ENCODE measurements at regions not wholly inside any gene's neighbourhood (a gene's known extent, or its start where the extent isn't known, plus 50 kb on each side); places are given as distances from the start of the nearest gene placed in this dataset.

DNA sequence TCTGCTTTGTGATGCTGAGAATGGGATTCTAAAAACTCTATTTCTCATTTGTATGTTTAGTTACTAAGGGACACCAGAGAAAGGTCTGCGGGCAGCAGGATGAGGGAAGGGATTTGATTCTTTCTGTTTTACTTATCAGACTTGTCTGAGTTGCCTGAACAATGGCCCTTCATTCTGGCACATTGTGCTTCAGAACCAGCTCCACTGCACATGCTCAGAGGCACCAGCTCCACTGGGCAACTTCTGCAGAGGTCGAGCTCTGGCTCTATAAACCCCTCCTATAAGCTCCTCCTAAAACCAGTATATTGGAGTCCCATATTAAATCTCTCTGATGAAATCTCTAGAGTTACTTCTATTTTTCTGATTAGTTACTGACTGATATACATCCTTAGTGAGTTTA lies 453.2 kb upstream of the CDIN1 start:
- DNase-seq (no peak), ATAC-seq (ENCODE audit: low read depth in 2 of 2) (no peak)
- Mint-ChIP-seq H3K36me3 (no peaks in the 10 kb centered on the region), H3K27me3 (no peaks in the 10 kb centered on the region), H3K4me1 (no peaks in the 10 kb centered on the region), H3K9me3 (peaks cover 0 to 12% (median 3%) of the 10 kb centered on the region in 7 donors), H3K27ac (no peak overlapping the region), H3K4me3 (no peak overlapping the region)
- Histone ChIP-seq H3K4me1 (ENCODE audit: control insufficient read depth, insufficient read depth, low read length, poor library complexity, severe bottlenecking) (no peaks in the 10 kb centered on the region), H3K27ac (ENCODE audit: insufficient read depth, low read length, poor library complexity, severe bottlenecking) (no peak overlapping the region), H3K4me3 (ENCODE audit: low read depth, low read length) (no peak overlapping the region), H3K27me3 (ENCODE audit: control insufficient read depth, insufficient read depth, low read length) (no peaks in the 10 kb centered on the region), H3K9me3 (ENCODE audit: control insufficient read depth in 2 of 2, low read length in 2 of 2) (no peaks in the 10 kb centered on the region), H3K36me3 (ENCODE audit: control insufficient read depth, insufficient read depth, low read length) (no peaks in the 10 kb centered on the region)

DNA sequence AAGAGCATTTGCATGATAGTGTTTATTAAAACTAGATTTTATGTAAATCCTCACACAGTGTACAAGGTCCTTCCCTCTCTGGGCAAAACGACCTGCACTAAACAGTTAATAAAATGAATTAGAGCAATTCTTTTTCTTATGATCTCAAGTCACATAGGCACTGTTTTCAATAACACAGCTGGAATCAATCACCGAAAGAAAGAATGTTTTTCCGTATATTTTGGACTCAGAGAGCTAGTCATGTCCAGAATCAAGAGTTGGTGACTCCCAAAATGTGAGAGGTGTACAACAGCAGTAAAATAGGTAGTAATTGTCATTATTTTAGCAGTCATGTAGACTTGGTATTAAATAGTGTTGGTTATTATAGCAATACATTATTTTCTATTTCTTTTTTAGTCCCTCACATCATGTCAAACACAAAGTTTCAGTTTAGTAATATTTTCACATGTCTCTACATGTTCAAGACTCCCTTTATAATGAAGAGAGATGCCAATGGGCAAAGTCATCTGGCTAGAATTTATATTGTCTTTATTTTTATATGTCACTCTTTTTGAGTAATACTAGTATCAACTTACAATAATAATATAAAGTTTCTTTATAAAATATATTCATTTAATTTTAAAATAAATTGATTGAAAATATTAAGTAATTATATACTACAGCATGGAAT lies 448.6 kb upstream of the CDIN1 start:
- ATAC-seq (ENCODE audit: low read depth in 2 of 2): no peak
- H3K27me3 Mint-ChIP-seq: no peaks in the 10 kb centered on the region

DNA sequence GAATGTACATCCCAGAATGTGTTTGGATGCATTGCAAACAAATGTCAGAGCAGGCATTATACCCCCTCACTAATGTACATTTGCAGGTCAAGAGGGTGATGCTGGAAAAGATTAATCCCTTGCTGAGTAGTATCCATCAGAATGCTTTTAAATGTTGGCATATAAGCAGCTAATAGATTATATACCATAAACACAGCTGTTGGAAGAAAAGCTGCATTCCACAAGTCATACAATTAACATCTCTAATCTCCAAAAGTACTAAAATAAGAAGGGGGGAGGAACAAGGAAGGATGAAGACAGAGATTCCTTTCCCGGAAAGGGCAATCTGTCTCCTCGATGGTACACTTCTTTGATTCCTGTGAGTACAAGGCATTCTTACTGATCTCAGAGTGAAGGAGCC lies 445.7 kb upstream of the CDIN1 start:
- no peak for ATAC-seq (ENCODE audit: low read depth in 2 of 2)
- no peak for DNase-seq
- no peaks in the 10 kb centered on the region for H3K27me3 Mint-ChIP-seq

More for the DNA sequence above, 448.6 kb upstream of the CDIN1 start:
- no peak overlapping the region for H3K4me3 ChIP-seq (ENCODE audit: low read depth, low read length)
- no peak for DNase-seq
- Mint-ChIP-seq H3K9me3 (peaks cover 0 to 8% (median 2%) of the 10 kb centered on the region in 7 donors), H3K36me3 (no peaks in the 10 kb centered on the region), H3K27ac (no peak overlapping the region), H3K4me3 (no peak overlapping the region), H3K4me1 (no peaks in the 10 kb centered on the region)
- H3K4me1 ChIP-seq (ENCODE audit: control insufficient read depth, insufficient read depth, low read length, poor library complexity, severe bottlenecking): no peaks in the 10 kb centered on the region
- no peaks in the 10 kb centered on the region for H3K27me3 ChIP-seq (ENCODE audit: control insufficient read depth, insufficient read depth, low read length)
- H3K36me3 ChIP-seq (ENCODE audit: control insufficient read depth, insufficient read depth, low read length): no peaks in the 10 kb centered on the region
- H3K9me3 ChIP-seq (ENCODE audit: control insufficient read depth in 2 of 2, low read length in 2 of 2): no peaks in the 10 kb centered on the region
- H3K27ac ChIP-seq (ENCODE audit: insufficient read depth, low read length, poor library complexity, severe bottlenecking): no peak overlapping the region

DNA sequence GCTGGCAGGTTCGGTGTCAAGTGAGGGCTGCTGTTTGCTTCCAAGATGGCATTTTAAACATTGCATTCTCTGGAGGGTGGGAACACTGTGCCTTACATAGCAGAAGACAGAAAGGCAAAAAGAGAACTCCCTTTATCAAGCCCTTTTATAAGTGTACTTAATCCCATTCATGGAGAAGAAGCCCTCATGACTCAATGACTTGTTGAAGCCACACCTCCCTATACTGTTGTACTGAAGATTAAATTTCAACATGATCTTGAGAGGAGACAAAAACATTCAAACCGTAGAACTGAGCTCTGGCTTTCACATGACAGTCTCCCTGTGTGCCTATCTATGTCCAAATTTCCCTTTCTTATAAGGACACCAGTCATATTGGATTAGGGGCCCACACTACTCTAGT lies 443.4 kb upstream of the CDIN1 start:
- no peaks in the 10 kb centered on the region for H3K27me3 Mint-ChIP-seq
- no peak for ATAC-seq (ENCODE audit: low read depth in 2 of 2)
- no peak overlapping the region for H3K27ac Mint-ChIP-seq

More for the DNA sequence above, 445.7 kb upstream of the CDIN1 start:
- Histone ChIP-seq H3K36me3 (ENCODE audit: control insufficient read depth, insufficient read depth, low read length) (no peaks in the 10 kb centered on the region), H3K9me3 (ENCODE audit: control insufficient read depth in 2 of 2, low read length in 2 of 2) (no peaks in the 10 kb centered on the region), H3K27ac (ENCODE audit: insufficient read depth, low read length, poor library complexity, severe bottlenecking) (no peak overlapping the region), H3K4me3 (ENCODE audit: low read depth, low read length) (no peak overlapping the region), H3K27me3 (ENCODE audit: control insufficient read depth, insufficient read depth, low read length) (no peaks in the 10 kb centered on the region), H3K4me1 (ENCODE audit: control insufficient read depth, insufficient read depth, low read length, poor library complexity, severe bottlenecking) (no peaks in the 10 kb centered on the region)
- Mint-ChIP-seq H3K36me3 (no peaks in the 10 kb centered on the region), H3K4me3 (no peak overlapping the region), H3K4me1 (no peaks in the 10 kb centered on the region), H3K27ac (no peak overlapping the region), H3K9me3 (peaks cover 2 to 9% (median 3%) of the 10 kb centered on the region in 7 donors)

DNA sequence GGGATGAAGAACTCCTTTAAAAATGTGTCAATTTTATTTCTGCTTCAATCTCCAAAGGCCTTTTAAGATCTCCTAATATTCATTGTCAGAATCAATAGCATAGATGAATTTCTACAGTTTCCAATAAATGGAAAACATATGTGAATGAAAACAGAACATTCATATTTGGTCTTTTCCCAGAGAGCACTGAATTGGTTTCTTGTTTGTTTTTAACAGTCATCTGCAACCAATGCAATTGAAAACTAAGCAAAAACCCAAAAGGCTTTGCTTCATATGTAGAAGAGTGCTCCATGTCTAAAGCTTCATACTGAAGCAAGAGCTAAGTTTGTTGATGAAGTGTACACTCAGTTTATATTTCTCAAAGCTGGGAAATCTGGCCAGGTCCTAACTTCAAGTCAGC lies 426.5 kb upstream of the CDIN1 start:
- Mint-ChIP-seq H3K27ac (no peak overlapping the region), H3K36me3 (no peaks in the 10 kb centered on the region), H3K9me3 (peaks cover 0 to 12% (median 8%) of the 10 kb centered on the region in 7 donors), H3K4me3 (no peak overlapping the region), H3K27me3 (no peaks in the 10 kb centered on the region), H3K4me1 (no peaks in the 10 kb centered on the region)
- Histone ChIP-seq H3K4me1 (ENCODE audit: control insufficient read depth, insufficient read depth, low read length, poor library complexity, severe bottlenecking) (no peaks in the 10 kb centered on the region), H3K9me3 (ENCODE audit: control insufficient read depth in 2 of 2, low read length in 2 of 2) (peaks cover 0 to 16% of the 10 kb centered on the region in 2 experiments), H3K27ac (ENCODE audit: insufficient read depth, low read length, poor library complexity, severe bottlenecking) (no peak overlapping the region), H3K4me3 (ENCODE audit: low read depth, low read length) (no peak overlapping the region), H3K27me3 (ENCODE audit: control insufficient read depth, insufficient read depth, low read length) (no peaks in the 10 kb centered on the region), H3K36me3 (ENCODE audit: control insufficient read depth, insufficient read depth, low read length) (no peaks in the 10 kb centered on the region)
- ATAC-seq (ENCODE audit: low read depth in 2 of 2) (no peak), DNase-seq (no peak)

More for the DNA sequence above, 443.4 kb upstream of the CDIN1 start:
- DNase-seq: no peak
- Mint-ChIP-seq H3K4me1 (no peaks in the 10 kb centered on the region), H3K4me3 (no peak overlapping the region), H3K9me3 (peaks cover 1 to 9% (median 2%) of the 10 kb centered on the region in 7 donors), H3K36me3 (no peaks in the 10 kb centered on the region)
- H3K27ac ChIP-seq (ENCODE audit: insufficient read depth, low read length, poor library complexity, severe bottlenecking): no peak overlapping the region
- no peaks in the 10 kb centered on the region for H3K27me3 ChIP-seq (ENCODE audit: control insufficient read depth, insufficient read depth, low read length)
- no peaks in the 10 kb centered on the region for H3K4me1 ChIP-seq (ENCODE audit: control insufficient read depth, insufficient read depth, low read length, poor library complexity, severe bottlenecking)
- no peaks in the 10 kb centered on the region for H3K36me3 ChIP-seq (ENCODE audit: control insufficient read depth, insufficient read depth, low read length)
- H3K4me3 ChIP-seq (ENCODE audit: low read depth, low read length): no peak overlapping the region
- no peaks in the 10 kb centered on the region for H3K9me3 ChIP-seq (ENCODE audit: control insufficient read depth in 2 of 2, low read length in 2 of 2)

DNA sequence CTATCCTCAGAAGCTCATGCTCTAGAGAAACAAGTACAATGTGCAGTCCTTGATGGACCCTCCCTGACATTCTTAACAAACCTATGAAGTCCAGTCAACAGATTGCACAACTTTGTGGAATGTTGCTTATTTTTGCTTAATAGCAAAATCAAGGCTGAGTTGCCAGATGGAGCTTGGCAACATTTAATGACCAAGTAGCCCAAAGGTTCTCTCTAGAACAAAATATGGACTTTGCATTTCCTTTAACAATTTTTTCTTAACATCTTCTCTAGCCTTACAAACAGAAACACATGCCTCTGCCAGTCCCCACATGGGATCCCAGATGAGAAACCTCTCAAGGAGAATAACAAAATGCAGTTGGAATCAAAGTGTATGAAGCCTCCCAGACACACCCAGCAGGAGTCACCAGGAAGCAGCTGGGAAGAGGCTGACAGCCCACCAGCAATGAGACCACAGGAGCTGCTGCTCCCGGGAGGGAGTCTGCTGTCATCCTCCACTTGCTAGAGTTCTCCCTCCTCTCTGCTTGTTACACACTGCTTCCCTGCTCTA lies 422.5 kb upstream of the CDIN1 start:
- DNase-seq: no peak
- H3K36me3 Mint-ChIP-seq: no peaks in the 10 kb centered on the region
- H3K36me3 ChIP-seq (ENCODE audit: control insufficient read depth, insufficient read depth, low read length): no peaks in the 10 kb centered on the region
- no peaks in the 10 kb centered on the region for H3K4me1 ChIP-seq (ENCODE audit: control insufficient read depth, insufficient read depth, low read length, poor library complexity, severe bottlenecking)
- no peaks in the 10 kb centered on the region for H3K27me3 Mint-ChIP-seq
- no peak overlapping the region for H3K27ac Mint-ChIP-seq
- H3K4me1 Mint-ChIP-seq: no peaks in the 10 kb centered on the region
- no peak overlapping the region for H3K27ac ChIP-seq (ENCODE audit: insufficient read depth, low read length, poor library complexity, severe bottlenecking)
- no peak overlapping the region for H3K4me3 Mint-ChIP-seq
- H3K4me3 ChIP-seq (ENCODE audit: low read depth, low read length): no peak overlapping the region
- H3K27me3 ChIP-seq (ENCODE audit: control insufficient read depth, insufficient read depth, low read length): no peaks in the 10 kb centered on the region
- peaks cover 0 to 18% (median 7%) of the 10 kb centered on the region in 7 donors for H3K9me3 Mint-ChIP-seq
- peaks cover 0 to 3% of the 10 kb centered on the region in 2 experiments for H3K9me3 ChIP-seq (ENCODE audit: control insufficient read depth in 2 of 2, low read length in 2 of 2)
- ATAC-seq (ENCODE audit: low read depth in 2 of 2): no peak

DNA sequence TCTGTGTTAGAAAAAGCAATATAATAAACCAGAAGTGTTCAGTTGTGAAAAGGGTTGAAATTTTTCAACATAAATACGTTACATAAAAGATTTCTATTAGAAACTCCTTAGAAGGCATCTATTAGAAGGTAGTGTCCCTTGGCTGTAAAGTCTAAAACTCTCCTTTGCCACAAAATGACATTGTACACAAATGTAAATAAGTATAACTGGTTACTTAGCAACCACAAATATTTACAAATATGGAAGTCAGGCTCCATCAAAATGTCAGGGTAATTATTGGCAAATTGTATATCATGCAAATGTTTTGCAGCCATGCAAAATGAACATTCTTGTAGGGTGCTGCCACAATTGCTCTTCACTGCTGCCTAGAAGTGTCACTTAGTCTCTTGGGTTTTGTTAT lies 419.1 kb upstream of the CDIN1 start:
- no peaks in the 10 kb centered on the region for H3K4me1 Mint-ChIP-seq
- peaks cover 0 to 17% (median 9%) of the 10 kb centered on the region in 7 donors for H3K9me3 Mint-ChIP-seq
- H3K27ac Mint-ChIP-seq: no peak overlapping the region
- Histone ChIP-seq H3K4me1 (ENCODE audit: control insufficient read depth, insufficient read depth, low read length, poor library complexity, severe bottlenecking) (no peaks in the 10 kb centered on the region), H3K36me3 (ENCODE audit: control insufficient read depth, insufficient read depth, low read length) (no peaks in the 10 kb centered on the region), H3K9me3 (ENCODE audit: control insufficient read depth in 2 of 2, low read length in 2 of 2) (peaks cover 0 to 3% of the 10 kb centered on the region in 2 experiments), H3K27me3 (ENCODE audit: control insufficient read depth, insufficient read depth, low read length) (no peaks in the 10 kb centered on the region), H3K27ac (ENCODE audit: insufficient read depth, low read length, poor library complexity, severe bottlenecking) (no peak overlapping the region), H3K4me3 (ENCODE audit: low read depth, low read length) (no peak overlapping the region)
- no peak overlapping the region for H3K4me3 Mint-ChIP-seq
- no peak for ATAC-seq (ENCODE audit: low read depth in 2 of 2)
- DNase-seq: no peak
- no peaks in the 10 kb centered on the region for H3K36me3 Mint-ChIP-seq
- H3K27me3 Mint-ChIP-seq: no peaks in the 10 kb centered on the region

DNA sequence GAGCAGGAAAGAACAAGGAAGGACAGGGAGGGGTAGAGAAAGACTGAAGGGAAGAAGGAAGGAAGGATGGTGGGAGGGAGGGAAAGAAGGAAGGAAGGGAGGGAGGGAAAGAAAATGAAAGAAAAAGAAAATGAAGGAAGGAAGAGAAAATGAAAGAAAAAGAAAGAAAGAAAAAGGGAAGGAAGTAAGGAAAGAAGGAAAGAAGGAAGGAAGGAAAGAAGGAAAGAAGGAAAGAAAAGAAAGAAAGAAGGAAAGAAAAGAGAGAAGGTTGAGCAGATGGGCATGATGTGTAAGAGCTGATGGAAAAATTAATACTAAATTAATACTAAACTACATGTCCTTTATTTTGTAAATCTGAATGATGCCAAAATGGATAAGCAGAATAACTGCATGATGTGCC lies 418.3 kb upstream of the CDIN1 start:
- H3K4me1 ChIP-seq (ENCODE audit: control insufficient read depth, insufficient read depth, low read length, poor library complexity, severe bottlenecking): no peaks in the 10 kb centered on the region
- H3K27ac ChIP-seq (ENCODE audit: insufficient read depth, low read length, poor library complexity, severe bottlenecking): no peak overlapping the region
- no peaks in the 10 kb centered on the region for H3K36me3 ChIP-seq (ENCODE audit: control insufficient read depth, insufficient read depth, low read length)
- no peak overlapping the region for H3K4me3 ChIP-seq (ENCODE audit: low read depth, low read length)
- Mint-ChIP-seq H3K4me1 (no peaks in the 10 kb centered on the region), H3K4me3 (no peak overlapping the region), H3K27me3 (no peaks in the 10 kb centered on the region), H3K27ac (no peak overlapping the region), H3K9me3 (peaks cover 0 to 13% (median 9%) of the 10 kb centered on the region in 7 donors), H3K36me3 (no peaks in the 10 kb centered on the region)
- H3K9me3 ChIP-seq (ENCODE audit: control insufficient read depth in 2 of 2, low read length in 2 of 2): no peaks in the 10 kb centered on the region
- DNase-seq (no peak), ATAC-seq (ENCODE audit: low read depth in 2 of 2) (no peak)
- no peaks in the 10 kb centered on the region for H3K27me3 ChIP-seq (ENCODE audit: control insufficient read depth, insufficient read depth, low read length)

Data from CD4-positive, CD25-positive, alpha-beta regulatory T cell (primary cell).